Right atrium auricular region (tissue), 2 donors: ENCODE measurements at regions not wholly inside any gene's neighbourhood (a gene's known extent, or its start where the extent isn't known, plus 50 kb on each side); places are given as distances from the start of the nearest gene placed in this dataset.

ENCODE experiments used
- DNase-seq: peaks from one replicate; pipeline ENCODE4 v3.0.0-alpha.2; 2019; ENCODE audit warnings: low spot score
- H3K27ac ChIP-seq, 2 donors: fragments of 200-600 bp; sonication (generic); 1 replicate in 1 of 2; 2 replicates in 1 of 2; pipeline ENCODE4 v1.5.1; 2016 to 2019
- H3K27me3 ChIP-seq, 2 donors: fragments of 200-600 bp; sonication (generic); one replicate each; pipeline versions ENCODE4 v1.5.1 to v1.6.0; 2017 to 2019
- H3K36me3 ChIP-seq: fragments of 200-600 bp; sonication (generic); one replicate; pipeline ENCODE4 v1.5.1; 2016
- H3K4me1 ChIP-seq, 2 donors: fragments of 200-600 bp; sonication (generic); one replicate each; pipeline versions ENCODE4 v1.5.1 to v1.6.0; 2017 to 2019
- H3K4me3 ChIP-seq, 2 donors: fragments of 200-600 bp; sonication (generic); 1 replicate in 1 of 2; 2 replicates in 1 of 2; pipeline ENCODE4 v1.5.1; 2017 to 2019; ENCODE audit warnings: mild to moderate bottlenecking in 1 of 2, moderate library complexity in 1 of 2
- H3K9me3 ChIP-seq, 2 donors: fragments of 200-600 bp; sonication (generic); one replicate each; pipeline ENCODE4 v1.5.1; 2019
- TF ChIP-seq, protein P1 (sequence below), 2 donors: fragments of 200-600 bp; sonication (generic); IDR thresholded peaks; one replicate each; pipeline ENCODE4 v1.5.1; 2019; ENCODE audit warnings: antibody characterized with exemption in 2 of 2

DNA sequence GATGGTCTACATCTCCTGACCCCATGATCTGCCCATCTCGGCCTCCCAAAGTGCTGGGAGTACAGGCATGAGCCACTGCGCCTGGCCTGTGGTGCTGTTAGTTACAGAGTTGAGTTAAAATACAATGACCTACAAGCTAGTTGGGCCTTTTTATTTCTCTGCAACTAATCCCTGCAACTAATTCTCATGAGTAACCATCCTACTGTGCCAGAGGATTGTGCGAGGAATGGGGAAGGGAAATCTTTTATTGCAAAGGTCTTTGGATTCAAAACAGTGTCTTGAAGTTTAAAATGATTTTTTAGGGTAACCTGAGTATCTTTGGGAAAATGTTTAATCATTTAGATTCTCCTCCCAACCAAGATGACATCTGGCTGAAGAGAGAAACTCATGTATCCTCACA is 88.8 kb upstream of the RMDN2 start:
- H3K36me3 ChIP-seq = no peaks in the 10 kb centered on the region
- peaks cover 0 to 10% of the 10 kb centered on the region in 2 donors for H3K4me1 ChIP-seq
- no peaks in the 10 kb centered on the region for H3K27me3 ChIP-seq
- H3K4me3 ChIP-seq = no peak overlapping the region
- H3K27ac ChIP-seq = no peak overlapping the region
- H3K9me3 ChIP-seq = no peaks in the 10 kb centered on the region
- DNase-seq = no peak
- TF ChIP-seq, protein P1, sequence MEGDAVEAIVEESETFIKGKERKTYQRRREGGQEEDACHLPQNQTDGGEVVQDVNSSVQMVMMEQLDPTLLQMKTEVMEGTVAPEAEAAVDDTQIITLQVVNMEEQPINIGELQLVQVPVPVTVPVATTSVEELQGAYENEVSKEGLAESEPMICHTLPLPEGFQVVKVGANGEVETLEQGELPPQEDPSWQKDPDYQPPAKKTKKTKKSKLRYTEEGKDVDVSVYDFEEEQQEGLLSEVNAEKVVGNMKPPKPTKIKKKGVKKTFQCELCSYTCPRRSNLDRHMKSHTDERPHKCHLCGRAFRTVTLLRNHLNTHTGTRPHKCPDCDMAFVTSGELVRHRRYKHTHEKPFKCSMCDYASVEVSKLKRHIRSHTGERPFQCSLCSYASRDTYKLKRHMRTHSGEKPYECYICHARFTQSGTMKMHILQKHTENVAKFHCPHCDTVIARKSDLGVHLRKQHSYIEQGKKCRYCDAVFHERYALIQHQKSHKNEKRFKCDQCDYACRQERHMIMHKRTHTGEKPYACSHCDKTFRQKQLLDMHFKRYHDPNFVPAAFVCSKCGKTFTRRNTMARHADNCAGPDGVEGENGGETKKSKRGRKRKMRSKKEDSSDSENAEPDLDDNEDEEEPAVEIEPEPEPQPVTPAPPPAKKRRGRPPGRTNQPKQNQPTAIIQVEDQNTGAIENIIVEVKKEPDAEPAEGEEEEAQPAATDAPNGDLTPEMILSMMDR (IDR thresholded peaks at IDR 0.05) = no peak

DNA sequence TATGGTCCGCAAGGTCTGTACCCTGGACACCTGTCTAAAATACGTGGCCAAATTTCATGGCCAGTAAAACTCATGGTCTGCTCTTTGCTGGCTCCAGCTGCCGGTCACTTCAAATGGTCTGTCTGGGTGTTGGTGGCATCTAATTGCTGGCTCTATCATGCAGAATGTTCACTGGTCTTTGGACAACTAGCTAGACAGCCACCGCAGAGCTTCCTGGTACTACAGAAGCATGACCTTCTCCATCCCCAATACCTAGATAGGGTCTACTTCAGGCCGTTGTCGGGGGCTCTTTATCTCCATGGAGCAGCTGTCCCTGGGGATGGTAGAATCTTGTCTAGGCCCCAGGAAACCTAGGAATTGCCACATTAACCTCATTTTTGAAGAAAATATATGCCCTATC is 88.4 kb upstream of the RMDN2 start:
- peaks cover 0 to 10% of the 10 kb centered on the region in 2 donors for H3K4me1 ChIP-seq
- no peaks in the 10 kb centered on the region for H3K27me3 ChIP-seq
- H3K27ac ChIP-seq = no peak overlapping the region
- H3K4me3 ChIP-seq = no peak overlapping the region
- DNase-seq = no peak
- TF ChIP-seq, protein P1 (IDR thresholded peaks at IDR 0.05) = no peak
- no peaks in the 10 kb centered on the region for H3K36me3 ChIP-seq
- no peaks in the 10 kb centered on the region for H3K9me3 ChIP-seq

DNA sequence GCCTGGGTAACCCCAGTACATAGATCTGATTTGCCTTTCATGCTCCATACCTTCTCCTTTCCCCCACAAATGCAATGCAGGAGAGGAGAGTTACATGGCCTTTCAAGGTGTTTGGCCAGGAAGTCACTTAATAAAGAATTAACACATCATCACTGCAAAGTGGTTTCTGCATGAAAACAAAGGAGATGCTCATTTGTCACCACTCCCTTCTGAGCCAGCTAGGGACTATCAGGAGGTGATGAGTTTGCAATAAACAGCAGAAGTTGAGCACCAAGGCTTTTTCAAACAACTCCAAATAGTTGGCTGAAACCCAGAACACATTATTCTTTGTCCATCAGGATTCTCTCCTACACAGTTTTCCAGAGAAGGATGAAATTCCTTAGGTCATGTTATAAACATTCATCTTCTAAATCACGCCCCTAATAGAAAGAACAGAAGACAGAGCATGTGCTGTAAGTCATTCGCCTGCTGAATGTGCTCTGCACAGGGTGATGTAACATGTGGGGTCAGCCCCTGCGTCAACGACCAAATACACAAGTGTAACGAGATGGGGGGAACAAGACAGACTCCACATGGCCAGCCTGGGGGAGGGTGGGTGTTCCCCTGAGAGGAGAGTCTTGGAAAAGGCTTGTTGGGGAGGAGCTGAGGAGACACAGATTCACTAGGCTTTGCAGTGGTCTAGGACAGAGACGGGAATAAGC is 87.3 kb upstream of the RMDN2 start:
- no peak overlapping the region for H3K27ac ChIP-seq

DNA sequence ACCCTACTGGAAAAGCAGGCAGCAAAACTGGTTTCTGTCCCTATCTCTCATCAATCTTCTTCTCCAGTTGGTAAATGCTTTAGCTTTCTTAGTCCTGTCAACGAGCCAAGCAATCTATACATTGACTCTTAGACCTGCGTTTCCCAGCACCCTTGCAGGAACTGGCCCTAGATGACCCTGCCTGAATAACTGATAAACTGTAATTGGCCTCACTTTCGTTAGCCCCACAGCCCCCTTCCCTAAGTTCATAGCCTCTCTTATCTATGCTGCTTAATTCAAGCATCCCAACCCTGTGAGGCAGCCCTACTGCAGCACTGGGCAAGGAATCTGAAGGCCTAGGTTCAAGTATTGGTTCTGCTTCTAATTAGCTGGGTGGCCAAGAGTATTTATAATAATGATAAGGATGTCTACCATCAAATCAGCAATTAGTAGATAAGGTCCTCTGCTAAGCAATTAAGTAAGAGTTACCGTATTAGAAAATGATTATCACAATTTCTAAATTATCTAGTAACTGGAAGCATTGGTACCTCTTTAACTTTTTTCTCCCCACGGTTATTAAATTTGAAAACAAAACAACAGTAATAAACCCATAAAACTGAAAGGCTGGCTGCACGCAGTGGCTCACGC is 86.4 kb upstream of the RMDN2 start:
- Histone ChIP-seq H3K27ac (no peak overlapping the region), H3K36me3 (no peaks in the 10 kb centered on the region), H3K9me3 (no peaks in the 10 kb centered on the region), H3K27me3 (no peaks in the 10 kb centered on the region), H3K4me1 (peaks cover 0 to 5% of the 10 kb centered on the region in 2 donors), H3K4me3 (no peak overlapping the region)
- no peak for DNase-seq
- TF ChIP-seq, protein P1 (IDR thresholded peaks at IDR 0.05) = no peak

More for the DNA sequence above, 87.3 kb upstream of the RMDN2 start:
- TF ChIP-seq, protein P1 (IDR thresholded peaks at IDR 0.05) = no peak
- Histone ChIP-seq H3K4me1 (peaks cover 0 to 5% of the 10 kb centered on the region in 2 donors), H3K27me3 (no peaks in the 10 kb centered on the region), H3K36me3 (no peaks in the 10 kb centered on the region), H3K9me3 (no peaks in the 10 kb centered on the region), H3K4me3 (no peak overlapping the region)
- no peak for DNase-seq

DNA sequence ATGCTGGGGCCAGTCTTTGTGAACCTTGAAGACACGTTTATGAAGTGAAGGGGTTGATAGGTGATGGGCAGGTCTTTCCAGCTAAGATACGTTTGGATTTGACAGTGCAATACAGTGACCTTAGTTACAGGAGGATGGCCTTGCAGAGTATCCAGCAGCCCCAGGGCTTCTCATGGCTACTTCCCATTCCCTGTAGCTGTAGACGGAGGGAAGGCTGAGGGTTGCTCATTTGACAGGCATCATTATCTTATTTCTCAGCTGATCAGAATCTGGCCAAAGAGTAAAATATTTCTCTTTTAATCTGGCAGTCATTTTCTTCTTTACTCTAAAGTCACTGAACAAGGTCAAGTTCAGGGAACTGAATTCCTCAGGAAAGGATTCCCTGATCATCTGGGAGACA is 85.1 kb upstream of the RMDN2 start:
- H3K27ac ChIP-seq = no peak overlapping the region
- no peak overlapping the region for H3K4me3 ChIP-seq
- H3K27me3 ChIP-seq = no peaks in the 10 kb centered on the region

More for the DNA sequence above, 85.1 kb upstream of the RMDN2 start:
- TF ChIP-seq, protein P1 (IDR thresholded peaks at IDR 0.05) = no peak
- no peak for DNase-seq
- H3K4me1 ChIP-seq = peaks cover 0 to 5% of the 10 kb centered on the region in 2 donors
- H3K36me3 ChIP-seq = no peaks in the 10 kb centered on the region
- no peaks in the 10 kb centered on the region for H3K9me3 ChIP-seq
